ENCODE measurements at regions not wholly inside any gene's neighbourhood (a gene's known extent, or its start where the extent isn't known, plus 50 kb on each side); places are given as distances from the start of the nearest gene placed in this dataset.
A peak's percentile ranks its signal among the peaks of the same experiment; 100 is the strongest.

DNA sequence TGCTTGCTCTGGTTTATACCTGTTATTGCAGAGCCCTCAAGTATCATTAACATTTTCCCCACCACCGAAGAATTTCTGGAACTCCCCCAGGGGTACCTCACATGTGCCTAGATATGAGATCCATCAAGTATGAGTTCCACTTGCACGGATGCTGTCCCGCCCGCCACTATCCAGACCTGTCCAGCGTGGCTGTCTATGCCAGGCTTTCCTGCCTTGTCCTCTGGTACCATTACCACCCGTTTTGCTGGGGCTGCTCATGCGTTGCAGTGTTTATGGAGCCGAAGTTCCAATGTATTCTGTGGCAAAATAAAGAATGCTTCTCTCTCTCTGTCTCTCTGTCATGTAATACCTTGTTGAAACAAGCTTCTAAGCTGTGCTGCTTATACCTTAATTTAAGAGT lies 543.5 kb upstream of the PTBP2 start:
- CTCF ChIA-PET: no interaction called here
- no peaks in the 10 kb centered on the region for H3K4me1 ChIP-seq (replicated peaks; ENCODE audit: insufficient read depth)
- H3K4me2 ChIP-seq: no peak overlapping the region
- no peak overlapping the region for H3K4me3 ChIP-seq
- no peaks in the 10 kb centered on the region for H3K9me2 ChIP-seq (ENCODE audit: insufficient read depth)
- no peaks in the 10 kb centered on the region for H3K79me2 ChIP-seq (ENCODE audit: low read depth)
- peak in 1 of 2 experiments; percentile 28 for DNase-seq
- BruUV-seq (replicated peaks): no TSS peak
- no peaks in the 10 kb centered on the region for H3K27me3 ChIP-seq (ENCODE audit: insufficient read depth, low read depth)
- H3K27ac ChIP-seq: no peak overlapping the region
- intact Hi-C loops (cut with micrococcal nuclease; ENCODE audit: unreplicated experiment): no loop called here
- H3F3A ChIP-seq (ENCODE audit: insufficient read depth, low read depth): no peaks in the 10 kb centered on the region
- H2AFZ ChIP-seq: 0 out of 2 replicates have a peak overlapping the region, but pooled peaks have one; percentile 37
- no peaks in the 10 kb centered on the region for H3K36me3 ChIP-seq (ENCODE audit: low read depth)
- POLR2A ChIA-PET (ENCODE audit: unreplicated experiment): interaction anchor here (0.6 kb wide), 1 partner anchor 354 kb away, joined by 3 read pairs; no protein-coding TSS in a partner anchor
- H3K9me3 ChIP-seq (ENCODE audit: insufficient read depth, low read depth): no peaks in the 10 kb centered on the region
- no peak for TF ChIP-seq CTCF (conservative IDR thresholded peaks at IDR 0.05)
- no peak for TF ChIP-seq EZH2 (IDR thresholded peaks at IDR 0.05; ENCODE audit: low read depth)
- no peaks in the 10 kb centered on the region for H4K20me1 ChIP-seq (ENCODE audit: insufficient read depth)

DNA sequence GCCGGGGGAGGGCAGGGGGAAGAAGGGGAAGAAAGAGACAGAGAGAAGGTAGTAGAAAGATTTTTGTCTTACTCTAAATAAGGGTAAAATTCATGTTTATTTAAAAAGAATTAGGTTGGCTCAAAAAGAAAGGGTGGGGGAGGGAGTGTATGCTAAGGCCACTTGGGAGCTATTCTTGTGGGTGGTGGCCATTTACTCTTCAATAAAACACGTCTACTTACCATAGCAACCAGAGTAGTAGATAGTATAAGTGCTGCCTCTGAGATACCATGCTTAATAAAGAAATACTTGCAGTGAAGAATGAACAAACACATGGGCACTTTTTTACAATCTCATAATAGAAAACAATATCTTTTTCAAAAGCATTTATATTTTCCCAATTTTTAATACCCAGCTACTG lies 538.1 kb upstream of the PTBP2 start:
- Histone ChIP-seq H3K27me3 (ENCODE audit: insufficient read depth, low read depth) (no peaks in the 10 kb centered on the region), H4K20me1 (ENCODE audit: insufficient read depth) (no peaks in the 10 kb centered on the region), H3K9me2 (ENCODE audit: insufficient read depth) (no peaks in the 10 kb centered on the region), H3K4me1 (replicated peaks; ENCODE audit: insufficient read depth) (no peaks in the 10 kb centered on the region), H3F3A (ENCODE audit: insufficient read depth, low read depth) (no peaks in the 10 kb centered on the region), H3K9me3 (ENCODE audit: insufficient read depth, low read depth) (no peaks in the 10 kb centered on the region), H3K4me2 (no peak overlapping the region), H3K27ac (no peak overlapping the region), H3K79me2 (ENCODE audit: low read depth) (no peaks in the 10 kb centered on the region), H2AFZ (no peak overlapping the region), H3K36me3 (ENCODE audit: low read depth) (no peaks in the 10 kb centered on the region), H3K4me3 (no peak overlapping the region)
- ChIA-PET CTCF (no interaction called here), POLR2A (ENCODE audit: unreplicated experiment) (no interaction called here)
- intact Hi-C loops (cut with micrococcal nuclease; ENCODE audit: unreplicated experiment): no loop called here
- no peak for TF ChIP-seq CTCF (conservative IDR thresholded peaks at IDR 0.05)
- no peak for TF ChIP-seq EZH2 (IDR thresholded peaks at IDR 0.05; ENCODE audit: low read depth)
- BruUV-seq (replicated peaks): no TSS peak
- DNase-seq: no peak

DNA sequence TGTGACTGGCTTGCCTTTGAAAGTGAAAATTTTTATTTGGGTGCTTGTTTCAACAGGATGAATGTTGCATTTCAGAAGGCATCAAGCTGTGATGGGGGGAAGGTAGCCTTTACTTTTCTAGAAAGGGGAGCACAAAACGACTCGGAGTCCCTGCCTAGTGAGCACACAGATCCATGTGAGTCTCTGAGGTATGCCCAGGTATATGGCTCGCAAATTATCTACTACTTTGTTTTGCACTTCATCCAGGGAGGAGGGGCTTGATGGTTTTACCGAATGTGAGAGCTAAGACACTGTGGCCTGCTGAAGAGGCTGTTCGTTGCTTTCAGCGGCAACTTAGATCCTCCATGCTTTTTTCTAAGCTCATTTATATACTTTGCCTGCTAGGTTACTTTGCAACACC lies 537.7 kb upstream of the PTBP2 start:
- Histone ChIP-seq H4K20me1 (ENCODE audit: insufficient read depth) (no peaks in the 10 kb centered on the region), H3K36me3 (ENCODE audit: low read depth) (no peaks in the 10 kb centered on the region), H3K4me1 (replicated peaks; ENCODE audit: insufficient read depth) (no peaks in the 10 kb centered on the region), H3K4me3 (no peak overlapping the region), H3K27ac (no peak overlapping the region), H3K79me2 (ENCODE audit: low read depth) (no peaks in the 10 kb centered on the region), H3K9me3 (ENCODE audit: insufficient read depth, low read depth) (no peaks in the 10 kb centered on the region), H3K9me2 (ENCODE audit: insufficient read depth) (no peaks in the 10 kb centered on the region), H3K27me3 (ENCODE audit: insufficient read depth, low read depth) (no peaks in the 10 kb centered on the region), H2AFZ (no peak overlapping the region), H3K4me2 (no peak overlapping the region), H3F3A (ENCODE audit: insufficient read depth, low read depth) (no peaks in the 10 kb centered on the region)
- intact Hi-C loops (cut with micrococcal nuclease; ENCODE audit: unreplicated experiment): no loop called here
- TF ChIP-seq EZH2 (IDR thresholded peaks at IDR 0.05; ENCODE audit: low read depth): no peak
- TF ChIP-seq CTCF (conservative IDR thresholded peaks at IDR 0.05): no peak
- ChIA-PET CTCF (no interaction called here), POLR2A (ENCODE audit: unreplicated experiment) (no interaction called here)
- BruUV-seq (replicated peaks): no TSS peak
- no peak for DNase-seq

All from PC-9 (cell line).